ENCODE measurements at regions not wholly inside any gene's neighbourhood (a gene's known extent, or its start where the extent isn't known, plus 50 kb on each side); places are given as distances from the start of the nearest gene placed in this dataset.

DNA sequence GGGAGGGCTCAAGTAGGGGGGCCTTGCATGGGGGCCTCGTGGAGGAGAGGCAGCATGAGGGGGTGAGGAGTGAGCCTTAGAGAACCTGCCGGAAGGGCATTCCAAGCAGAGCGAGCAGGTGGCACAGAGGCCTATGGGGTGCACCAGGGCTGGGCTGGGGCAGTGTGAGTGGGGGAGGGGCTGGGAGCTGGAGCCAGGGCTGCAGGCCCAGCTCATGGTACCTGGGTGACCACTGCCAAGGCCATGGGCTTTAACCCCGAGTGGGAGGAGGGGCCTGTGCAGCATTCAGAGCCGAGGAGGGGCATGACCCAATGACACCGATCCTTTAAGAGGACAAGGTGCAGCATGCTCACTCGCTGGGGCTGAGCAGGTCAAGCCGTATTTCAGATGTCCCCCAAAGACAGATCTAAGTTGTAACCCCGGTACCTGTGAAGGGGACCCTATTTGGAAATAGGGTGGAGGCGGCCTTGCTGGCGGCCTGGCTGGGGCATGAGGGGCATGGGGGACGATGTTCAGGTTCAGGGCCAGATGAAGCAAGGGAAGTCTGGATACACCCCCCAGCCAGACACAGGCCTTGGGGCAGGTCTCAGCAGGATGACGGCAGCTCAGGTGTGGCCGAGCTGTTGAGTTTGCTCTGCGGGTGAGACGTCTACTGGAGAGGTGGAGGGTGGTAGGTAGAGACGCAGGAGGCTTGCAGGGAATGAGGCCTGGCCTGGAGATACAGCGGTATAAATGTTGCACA lies 137.0 kb downstream of the CPZ start:
- DNase-seq (ENCODE audit: low spot score), result no peak
- POLR2A ChIA-PET (ENCODE audit: low non-redundant PET), result no interaction called here
- CTCF ChIA-PET, result no interaction called here

DNA sequence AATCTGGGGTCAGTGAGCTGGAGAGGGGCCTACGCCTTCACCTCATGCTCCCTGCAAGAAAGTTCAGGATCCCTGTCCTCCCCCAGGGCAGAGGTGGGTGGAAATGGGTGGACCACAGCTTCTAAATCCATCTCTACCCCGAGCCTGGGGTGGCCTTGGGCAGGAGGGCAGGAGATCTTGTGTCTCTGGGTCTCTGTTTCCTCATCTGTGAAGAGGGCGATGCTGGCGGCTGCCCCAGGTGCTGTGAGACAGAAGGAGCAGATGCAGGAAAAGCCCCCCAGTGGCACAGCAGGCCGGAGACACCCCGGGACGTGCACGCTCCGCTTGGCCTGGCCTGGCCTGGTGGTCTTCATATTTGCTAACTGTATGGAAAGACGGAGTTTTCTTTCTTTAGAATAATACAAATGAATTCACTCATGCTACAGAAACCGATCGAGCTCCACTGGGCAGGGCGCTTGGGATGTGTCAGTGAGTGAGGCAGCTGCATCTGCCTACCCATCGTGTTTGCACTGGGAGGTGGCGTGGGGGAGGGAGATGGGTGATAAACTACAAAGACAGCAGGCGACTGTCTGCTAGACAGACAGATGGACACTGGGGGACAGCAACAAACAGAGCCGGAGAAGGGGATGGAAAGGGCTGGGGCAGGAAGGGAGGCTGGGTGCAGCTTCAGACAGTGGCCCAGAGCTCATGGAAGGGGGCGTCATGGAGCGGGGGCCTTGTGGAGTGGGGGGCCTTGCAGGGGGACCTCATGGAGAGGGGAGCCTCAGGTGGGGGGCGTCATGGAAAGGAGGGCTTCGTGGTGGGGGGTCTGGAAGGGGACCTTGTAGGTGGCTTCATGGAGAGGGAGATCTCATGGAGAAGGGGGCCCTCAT lies 136.2 kb downstream of the CPZ start:
- DNase-seq (ENCODE audit: low spot score), result no peak
- no peak overlapping the region for H3K27ac ChIP-seq
- POLR2A ChIA-PET (ENCODE audit: low non-redundant PET), result no interaction called here
- CTCF ChIA-PET, result no interaction called here
- TF ChIP-seq, protein P1, sequence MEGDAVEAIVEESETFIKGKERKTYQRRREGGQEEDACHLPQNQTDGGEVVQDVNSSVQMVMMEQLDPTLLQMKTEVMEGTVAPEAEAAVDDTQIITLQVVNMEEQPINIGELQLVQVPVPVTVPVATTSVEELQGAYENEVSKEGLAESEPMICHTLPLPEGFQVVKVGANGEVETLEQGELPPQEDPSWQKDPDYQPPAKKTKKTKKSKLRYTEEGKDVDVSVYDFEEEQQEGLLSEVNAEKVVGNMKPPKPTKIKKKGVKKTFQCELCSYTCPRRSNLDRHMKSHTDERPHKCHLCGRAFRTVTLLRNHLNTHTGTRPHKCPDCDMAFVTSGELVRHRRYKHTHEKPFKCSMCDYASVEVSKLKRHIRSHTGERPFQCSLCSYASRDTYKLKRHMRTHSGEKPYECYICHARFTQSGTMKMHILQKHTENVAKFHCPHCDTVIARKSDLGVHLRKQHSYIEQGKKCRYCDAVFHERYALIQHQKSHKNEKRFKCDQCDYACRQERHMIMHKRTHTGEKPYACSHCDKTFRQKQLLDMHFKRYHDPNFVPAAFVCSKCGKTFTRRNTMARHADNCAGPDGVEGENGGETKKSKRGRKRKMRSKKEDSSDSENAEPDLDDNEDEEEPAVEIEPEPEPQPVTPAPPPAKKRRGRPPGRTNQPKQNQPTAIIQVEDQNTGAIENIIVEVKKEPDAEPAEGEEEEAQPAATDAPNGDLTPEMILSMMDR (conservative IDR thresholded peaks at IDR 0.05; ENCODE audit: low read depth), result no peak

More for the DNA sequence above, 137.0 kb downstream of the CPZ start:
- TF ChIP-seq, protein P1 (conservative IDR thresholded peaks at IDR 0.05; ENCODE audit: low read depth), result no peak
- no peak overlapping the region for H3K27ac ChIP-seq

DNA sequence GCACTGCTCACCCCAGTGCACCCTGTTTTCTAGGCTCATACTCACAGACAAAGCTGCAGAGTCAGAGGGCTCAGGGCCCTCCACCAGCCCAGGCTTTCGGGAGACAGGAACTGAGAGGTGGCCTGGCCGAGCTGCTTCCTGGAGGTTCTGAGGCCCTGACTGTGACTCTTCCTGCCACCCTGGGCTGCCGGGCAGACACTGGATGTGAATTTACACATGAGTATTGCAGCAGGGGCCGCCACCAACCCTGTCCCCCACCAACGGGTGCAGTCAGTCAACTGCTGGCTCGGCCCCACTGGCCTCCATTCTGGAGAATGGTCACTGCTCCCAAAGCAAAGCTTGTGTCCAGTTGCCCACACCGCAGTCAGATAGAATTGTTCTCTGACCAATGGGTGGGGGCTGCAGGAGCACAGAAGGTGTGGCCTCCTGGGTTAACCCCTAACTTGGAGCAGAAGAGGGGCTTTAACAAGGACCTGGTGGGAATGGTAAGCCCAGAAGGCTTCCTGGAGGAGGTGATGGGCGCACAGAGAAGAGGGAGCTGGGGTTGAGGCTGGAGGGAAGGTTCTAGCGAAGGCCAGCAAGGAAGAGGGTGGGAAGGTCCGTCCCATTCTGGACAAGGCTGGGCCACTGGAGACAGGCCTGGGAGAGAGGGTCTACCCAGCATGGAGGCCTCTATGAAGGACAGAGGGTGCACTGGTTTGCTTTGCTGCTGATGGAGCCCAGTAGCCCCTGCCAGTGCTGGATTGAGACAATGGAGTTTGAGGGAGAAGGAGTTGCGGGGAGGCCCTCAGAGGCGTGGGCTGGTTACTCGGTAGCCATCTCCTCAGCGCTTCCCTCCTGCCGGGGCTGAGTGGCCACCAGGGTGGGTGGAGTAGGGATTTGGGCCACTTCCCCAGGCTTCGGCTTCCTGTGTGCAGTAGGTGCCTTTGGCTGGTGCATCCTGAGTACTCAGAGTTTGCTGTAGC lies 135.3 kb downstream of the CPZ start:
- TF ChIP-seq, protein P1 (conservative IDR thresholded peaks at IDR 0.05; ENCODE audit: low read depth), result no peak
- ChIA-PET POLR2A (ENCODE audit: low non-redundant PET) (no interaction called here), CTCF (no interaction called here)
- DNase-seq (ENCODE audit: low spot score), result no peak
- H3K27ac ChIP-seq, result no peak overlapping the region

DNA sequence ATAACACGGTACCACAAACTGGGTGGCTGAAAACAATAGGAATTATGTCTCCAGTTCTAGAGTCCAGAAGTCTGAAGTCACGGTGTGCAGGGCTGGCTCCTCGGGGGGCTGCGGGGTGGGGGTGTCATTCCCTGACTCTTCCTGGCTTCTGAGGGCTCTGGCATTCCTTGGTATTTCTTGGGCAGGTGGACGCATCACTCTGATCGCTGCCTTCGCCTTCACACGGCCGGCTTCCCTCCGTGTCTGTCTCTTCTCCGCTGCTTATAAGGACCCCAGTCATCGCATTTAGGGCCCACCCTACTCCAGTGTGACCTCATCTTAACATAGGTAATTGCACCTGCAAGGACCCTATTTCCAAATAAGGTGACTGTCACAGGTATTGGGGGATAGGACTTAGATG lies 134.6 kb downstream of the CPZ start:
- DNase-seq (ENCODE audit: low spot score), result no peak
- H3K27ac ChIP-seq, result no peak overlapping the region
- POLR2A ChIA-PET (ENCODE audit: low non-redundant PET), result no interaction called here
- TF ChIP-seq, protein P1 (conservative IDR thresholded peaks at IDR 0.05; ENCODE audit: low read depth), result no peak
- CTCF ChIA-PET, result no interaction called here

DNA sequence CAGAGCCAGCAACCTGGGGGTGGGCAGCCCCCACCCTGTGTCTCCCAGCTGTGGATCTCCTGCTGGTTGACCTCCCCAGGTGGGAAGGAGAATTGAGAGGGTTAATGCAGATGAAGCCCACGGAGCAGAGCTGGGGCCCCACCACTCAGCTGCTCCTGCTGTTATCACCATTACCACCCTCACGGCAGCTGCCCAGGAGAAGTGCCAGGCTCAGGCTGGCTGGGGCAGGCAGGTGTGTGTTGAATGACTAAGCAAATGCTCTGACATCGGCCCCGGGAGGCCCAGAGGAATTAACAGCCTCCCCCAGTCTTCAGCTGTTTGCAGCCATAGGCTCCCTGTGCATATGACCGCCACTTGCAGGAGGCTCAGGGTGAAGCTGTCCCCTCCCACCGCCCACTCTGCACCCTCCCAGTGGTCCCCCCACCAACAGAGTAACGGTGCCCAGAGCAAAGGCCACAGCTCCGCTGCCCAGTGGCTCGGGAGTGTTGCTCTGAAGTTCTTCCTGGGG lies 133.8 kb downstream of the CPZ start:
- CTCF ChIA-PET, result interaction anchor here (0.7 kb wide), 1 partner anchor 30 kb away, joined by 3 read pairs; no protein-coding TSS in a partner anchor
- TF ChIP-seq, protein P1 (conservative IDR thresholded peaks at IDR 0.05; ENCODE audit: low read depth), result no peak
- no peak overlapping the region for H3K27ac ChIP-seq
- DNase-seq (ENCODE audit: low spot score), result no peak
- POLR2A ChIA-PET (ENCODE audit: low non-redundant PET), result no interaction called here

DNA sequence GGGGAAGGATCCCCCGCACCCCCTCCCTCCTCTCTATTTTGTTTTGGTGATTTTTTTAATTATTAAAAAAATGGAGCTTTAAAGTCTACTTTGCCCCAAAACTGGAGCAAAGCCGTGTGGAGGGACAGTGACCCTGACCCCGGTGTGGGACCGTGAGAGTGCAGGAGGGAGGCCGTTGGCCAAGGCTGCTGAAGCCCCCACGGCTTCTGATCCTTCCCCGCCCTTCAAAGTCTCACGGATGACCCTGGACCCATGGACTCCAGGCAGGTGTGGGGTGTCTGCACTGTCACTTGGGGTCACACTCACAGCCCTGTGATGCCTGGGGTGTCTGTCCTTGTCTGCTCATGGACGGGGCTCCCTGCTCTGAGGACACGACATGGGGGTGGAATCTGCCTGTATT lies 133.3 kb downstream of the CPZ start:
- no peak for DNase-seq (ENCODE audit: low spot score)
- CTCF ChIA-PET, result interaction anchor here (0.7 kb wide), 1 partner anchor 29 kb away, joined by 3 read pairs; no protein-coding TSS in a partner anchor
- TF ChIP-seq, protein P1 (conservative IDR thresholded peaks at IDR 0.05; ENCODE audit: low read depth), result no peak
- POLR2A ChIA-PET (ENCODE audit: low non-redundant PET), result no interaction called here
- H3K27ac ChIP-seq, result no peak overlapping the region

Data from RWPE1 (cell line).